GM18526 (cell line): ENCODE measurements at regions not wholly inside any gene's neighbourhood (a gene's known extent, or its start where the extent isn't known, plus 50 kb on each side); places are given as distances from the start of the nearest gene placed in this dataset.

Source experiments
- POLR2A ChIP-seq: IDR thresholded peaks from 3 replicates; pipeline ENCODE4 v1.6.1; 2011; ENCODE audit not compliant: insufficient read length; ENCODE audit errors: extremely low read depth

GRCh38 chr22:48352086-48352911 is 1475.4 kb downstream of the BRD1 start:
- TF ChIP-seq POLR2A, result no peak

- TF ChIP-seq POLR2A, result no peak
Measured at GRCh38 chr22:48351376-48352085, 1476.1 kb downstream of the BRD1 start.

- no peak for TF ChIP-seq POLR2A
Measured at GRCh38 chr22:48350456-48350855, 1477.2 kb downstream of the BRD1 start.

GRCh38 chr22:48348855-48349254 is 1478.8 kb downstream of the BRD1 start:
- TF ChIP-seq POLR2A, result no peak

- no peak for TF ChIP-seq POLR2A
Measured at GRCh38 chr22:48347311-48347710, 1480.4 kb downstream of the BRD1 start.

GRCh38 chr22:48346911-48347310 is 1480.8 kb downstream of the BRD1 start:
- no peak for TF ChIP-seq POLR2A

GRCh38 chr22:48346311-48346710 is 1481.4 kb downstream of the BRD1 start:
- no peak for TF ChIP-seq POLR2A

GRCh38 chr22:48345631-48346030 is 1482.0 kb downstream of the BRD1 start:
- TF ChIP-seq POLR2A, result no peak

- no peak for TF ChIP-seq POLR2A
Measured at GRCh38 chr22:48343461-48343860, 1484.2 kb downstream of the BRD1 start.

GRCh38 chr22:48342732-48343131 is 1484.9 kb downstream of the BRD1 start:
- no peak for TF ChIP-seq POLR2A

GRCh38 chr22:48342016-48342415 is 1485.7 kb downstream of the BRD1 start:
- TF ChIP-seq POLR2A, result no peak

GRCh38 chr22:48340727-48341709 is 1486.7 kb downstream of the BRD1 start:
- no peak for TF ChIP-seq POLR2A

- no peak for TF ChIP-seq POLR2A
Measured at GRCh38 chr22:48340191-48340590, 1487.5 kb downstream of the BRD1 start.

- no peak for TF ChIP-seq POLR2A
Measured at GRCh38 chr22:48338793-48339705, 1488.6 kb downstream of the BRD1 start.
